H1 (cell line): ENCODE measurements at regions not wholly inside any gene's neighbourhood (a gene's known extent, or its start where the extent isn't known, plus 50 kb on each side); places are given as distances from the start of the nearest gene placed in this dataset.

Source experiments
- CTCF ChIA-PET: fragments of 300-600 bp; sonication (Branson Sonifier 250); formaldehyde crosslinking; loops from one replicate; lab custom pipeline; 2021; ENCODE audit not compliant: partially characterized antibody; lab: Charles Lee
- POLR2A ChIA-PET: fragments of 300-600 bp; sonication (Branson Sonifier 250); formaldehyde crosslinking; loops from one replicate; lab custom pipeline; 2021; ENCODE audit warnings: inconsistent platforms; ENCODE audit not compliant: partially characterized antibody; lab: Charles Lee
- DNase-seq, 2 experiments: peaks; one replicate each; pipeline versions ENCODE4 v3.0.0 to v3.0.0-alpha.2; 2010 to 2022; ENCODE audit warnings: low spot score in 2 of 2, low read depth in 1 of 2, mixed read lengths in 1 of 2
- FAIRE-seq: peaks from 2 replicates; lab custom pipeline; 2011; peaks lifted over from hg19 to GRCh38; lab: Jason Lieb, UNC
- H2AFZ ChIP-seq: 2 replicates; pipeline ENCODE4 v1.8.1; 2012; ENCODE audit warnings: low read length, inconsistent platforms
- H2AK5ac ChIP-seq: 2 replicates; pipeline ENCODE4 v1.6.1; 2013; ENCODE audit warnings: low read depth, low read length
- H2BK120ac ChIP-seq: replicated peaks from 2 replicates; pipeline ENCODE3; 2013; ENCODE audit warnings: low read depth, low read length, inconsistent platforms
- H2BK12ac ChIP-seq: 2 replicates; pipeline ENCODE4 v1.6.1; 2013; ENCODE audit warnings: low read depth, low read length
- H2BK15ac ChIP-seq: 2 replicates; pipeline ENCODE4 v1.6.1; 2013; ENCODE audit warnings: low read length
- H2BK20ac ChIP-seq: 2 replicates; pipeline ENCODE4 v1.6.1; 2013; ENCODE audit warnings: low read length
- H2BK5ac ChIP-seq: 2 replicates; pipeline ENCODE4 v1.6.1; 2013; ENCODE audit warnings: low read depth, low read length
- H3K14ac ChIP-seq: 2 replicates; pipeline ENCODE4 v1.6.1; 2013; ENCODE audit warnings: inconsistent platforms; ENCODE audit not compliant: insufficient read length
- H3K18ac ChIP-seq: 2 replicates; pipeline ENCODE4 v1.6.1; 2013; ENCODE audit warnings: low read length; ENCODE audit errors: extremely low read depth
- H3K23ac ChIP-seq: 2 replicates; pipeline ENCODE4 v1.6.1; 2013; ENCODE audit warnings: inconsistent platforms; ENCODE audit not compliant: insufficient read length
- H3K23me2 ChIP-seq: 2 replicates; pipeline ENCODE4 v1.6.1; 2013; ENCODE audit warnings: low read depth, low read length
- H3K27ac ChIP-seq: 2 replicates; pipeline ENCODE4 v1.6.1; 2011; ENCODE audit warnings: low read depth, low read length, inconsistent platforms
- H3K27me3 ChIP-seq, 4 experiments: replicated peaks in 1 of 4; 1 replicate in 1 of 4; 2 replicates in 3 of 4; pipeline versions ENCODE4 v1.6.1 to v1.8.1; 2011 to 2013; ENCODE audit warnings: low read length in 3 of 4, mild to moderate bottlenecking in 3 of 4, inconsistent platforms in 2 of 4, mixed read lengths in 2 of 4, moderate library complexity in 1 of 4; ENCODE audit not compliant: control insufficient read depth in 3 of 4, insufficient read depth in 3 of 4; ENCODE audit errors: extremely low read depth in 1 of 4
- H3K36me3 ChIP-seq, 4 experiments: 2 replicates each; pipeline versions ENCODE4 v1.6.1 to v1.8.1; 2011 to 2013; ENCODE audit warnings: mild to moderate bottlenecking in 4 of 4, low read length in 3 of 4, moderate library complexity in 2 of 4, control low read depth in 1 of 4, inconsistent platforms in 1 of 4; ENCODE audit not compliant: insufficient read depth in 4 of 4, control insufficient read depth in 2 of 4
- H3K4ac ChIP-seq: replicated peaks from 2 replicates; pipeline ENCODE3; 2013; ENCODE audit warnings: low read length, low read depth, mixed read lengths, inconsistent platforms; ENCODE audit not compliant: insufficient read length
- H3K4me1 ChIP-seq, 4 experiments: replicated peaks in 1 of 4; 1 replicate in 1 of 4; 2 replicates in 3 of 4; pipeline versions ENCODE4 v1.6.1 to v1.8.1; 2011 to 2013; ENCODE audit warnings: low read length in 3 of 4, inconsistent platforms in 2 of 4, mixed read lengths in 1 of 4; ENCODE audit not compliant: insufficient read depth in 4 of 4, control insufficient read depth in 3 of 4
- H3K4me2 ChIP-seq, 2 experiments: 2 replicates each; pipeline versions ENCODE4 v1.6.1 to v1.8.1; 2011 to 2013; ENCODE audit warnings: low read depth in 2 of 2, low read length in 2 of 2, control low read depth in 1 of 2, inconsistent platforms in 1 of 2, mild to moderate bottlenecking in 1 of 2; ENCODE audit not compliant: insufficient read depth in 1 of 2
- H3K4me3 ChIP-seq, 4 experiments: fragments of 200-600, 300-600 bp in 1 of 4; sonication (generic), shearing (Covaris generic), sonication (Bioruptor Twin) in 1 of 4; 2 replicates each; pipeline versions ENCODE4 v1.5.1 to v1.8.1; 2011 to 2016; ENCODE audit warnings: low read length in 4 of 4, low read depth in 3 of 4, control low read depth in 2 of 4, inconsistent platforms in 2 of 4, mild to moderate bottlenecking in 2 of 4, mixed read lengths in 1 of 4, moderate library complexity in 1 of 4; ENCODE audit not compliant: insufficient read depth in 2 of 4; ENCODE audit errors: extremely low read depth in 1 of 4
- H3K56ac ChIP-seq: replicated peaks from 2 replicates; pipeline ENCODE3; 2013; ENCODE audit warnings: low read depth, mild to moderate bottlenecking, mixed read lengths, low read length, inconsistent platforms; ENCODE audit not compliant: insufficient read length
- H3K79me1 ChIP-seq: 2 replicates; pipeline ENCODE4 v1.6.1; 2013; ENCODE audit warnings: low read depth, low read length, control low read depth
- H3K79me2 ChIP-seq, 2 experiments: 2 replicates each; pipeline versions ENCODE4 v1.6.1 to v1.8.1; 2012 to 2013; ENCODE audit warnings: low read length in 2 of 2, mild to moderate bottlenecking in 2 of 2, inconsistent platforms in 1 of 2; ENCODE audit not compliant: insufficient read depth in 2 of 2, control insufficient read depth in 1 of 2
- H3K9ac ChIP-seq, 4 experiments: replicated peaks in 1 of 4; 1 replicate in 1 of 4; 2 replicates in 3 of 4; pipeline versions ENCODE4 v1.6.1 to v1.8.1; 2011 to 2013; ENCODE audit warnings: low read depth in 3 of 4, low read length in 3 of 4, control low read depth in 2 of 4, mild to moderate bottlenecking in 2 of 4, moderate library complexity in 2 of 4, inconsistent platforms in 1 of 4; ENCODE audit errors: extremely low read depth in 1 of 4
- H3K9me3 ChIP-seq, 2 experiments: 2 replicates each; pipeline versions ENCODE4 v1.6.1 to v1.8.1; 2012 to 2013; ENCODE audit warnings: mild to moderate bottlenecking in 2 of 2, moderate library complexity in 2 of 2, control low read depth in 1 of 2, inconsistent platforms in 1 of 2, low read depth in 1 of 2, low read length in 1 of 2, mixed read lengths in 1 of 2; ENCODE audit not compliant: insufficient read depth in 2 of 2
- H4K20me1 ChIP-seq, 2 experiments: replicated peaks in 1 of 2; 2 replicates each; pipeline versions ENCODE3 to v1.8.1; 2011 to 2013; ENCODE audit warnings: inconsistent platforms in 2 of 2, low read length in 2 of 2, mild to moderate bottlenecking in 1 of 2; ENCODE audit not compliant: insufficient read depth in 2 of 2, control insufficient read depth in 1 of 2
- H4K5ac ChIP-seq: 2 replicates; pipeline ENCODE4 v1.6.1; 2013; ENCODE audit warnings: low read length, low read depth, mixed read lengths, inconsistent platforms; ENCODE audit not compliant: insufficient read length
- H4K8ac ChIP-seq: 2 replicates; pipeline ENCODE4 v1.8.0; 2013; ENCODE audit warnings: mild to moderate bottlenecking, moderate library complexity, low read length, inconsistent platforms; ENCODE audit not compliant: insufficient read depth; ENCODE audit errors: extremely low read depth
- H4K91ac ChIP-seq: replicated peaks from 2 replicates; pipeline ENCODE3; 2013; ENCODE audit warnings: low read length, mixed read lengths, inconsistent platforms; ENCODE audit not compliant: insufficient read length
- ASH2L ChIP-seq: fragments of 200-600, 300-600 bp; sonication (generic); IDR thresholded peaks from one replicate; pipeline ENCODE4 v1.7.1; 2017; ENCODE audit warnings: low read length
- BACH1 ChIP-seq: IDR thresholded peaks from 2 replicates; pipeline ENCODE4 v1.6.1; 2012; ENCODE audit warnings: low read length, improper control_type of control experiment
- CHD2 ChIP-seq: IDR thresholded peaks from 2 replicates; pipeline ENCODE4 v1.6.1; 2012; ENCODE audit warnings: low read length, improper control_type of control experiment
- GTF2F1 ChIP-seq: IDR thresholded peaks from 2 replicates; pipeline ENCODE4 v1.6.1; 2012; ENCODE audit warnings: low read depth, low read length, improper control_type of control experiment, borderline replicate concordance
- HDAC6 ChIP-seq: IDR thresholded peaks from one replicate; pipeline ENCODE4 v1.7.1; 2012; ENCODE audit warnings: low read depth, mild to moderate bottlenecking, inconsistent platforms, low read length, moderate library complexity
- JUN ChIP-seq: IDR thresholded peaks from 2 replicates; pipeline ENCODE4 v1.6.1; 2011; ENCODE audit warnings: low read depth, mild to moderate bottlenecking, improper control_type of control experiment, low read length
- KDM4A ChIP-seq: IDR thresholded peaks from one replicate; pipeline ENCODE4 v1.7.1; 2012; ENCODE audit warnings: low read depth, mild to moderate bottlenecking, moderate library complexity, low read length, inconsistent platforms; ENCODE audit not compliant: severe bottlenecking
- MAX ChIP-seq: IDR thresholded peaks from 2 replicates; pipeline ENCODE4 v1.6.1; 2012; ENCODE audit warnings: inconsistent platforms
- POLR2A ChIP-seq, 2 experiments: IDR thresholded peaks; 1 replicate in 1 of 2; 2 replicates in 1 of 2; pipeline ENCODE4 v1.6.1; 2011; ENCODE audit warnings: low read depth in 2 of 2, low read length in 2 of 2, mild to moderate bottlenecking in 2 of 2; ENCODE audit errors: control extremely low read depth in 1 of 2
- SP2 ChIP-seq: IDR thresholded peaks from 2 replicates; pipeline ENCODE4 v1.6.1; 2012; ENCODE audit warnings: mild to moderate bottlenecking, low read length, inconsistent platforms
- WGBS, 2 experiments: shearing (Covaris generic) in 1 of 2; methylation state at CpG; one replicate each; pipeline versions ENCODE4 v1.1.6 to v1.1.7; 2013 to 2015; ENCODE audit warnings: low lambda C conversion rate in 2 of 2, mixed read lengths in 2 of 2, inconsistent platforms in 1 of 2, low coverage in 1 of 2, missing lambda C conversion rate in 1 of 2; ENCODE audit not compliant: insufficient replicate concordance in 2 of 2, insufficient coverage in 1 of 2, insufficient read length in 1 of 2; ENCODE audit errors: extremely low coverage in 1 of 2, missing lambda C conversion rate in 1 of 2; 5-methylcytosine and 5-hydroxymethylcytosine counted together
- TF ChIP-seq, protein P1 (sequence below): IDR thresholded peaks from 2 replicates; pipeline ENCODE4 v1.6.1; 2011; ENCODE audit warnings: low read depth, mild to moderate bottlenecking, low read length; ENCODE audit not compliant: insufficient read depth

DNA sequence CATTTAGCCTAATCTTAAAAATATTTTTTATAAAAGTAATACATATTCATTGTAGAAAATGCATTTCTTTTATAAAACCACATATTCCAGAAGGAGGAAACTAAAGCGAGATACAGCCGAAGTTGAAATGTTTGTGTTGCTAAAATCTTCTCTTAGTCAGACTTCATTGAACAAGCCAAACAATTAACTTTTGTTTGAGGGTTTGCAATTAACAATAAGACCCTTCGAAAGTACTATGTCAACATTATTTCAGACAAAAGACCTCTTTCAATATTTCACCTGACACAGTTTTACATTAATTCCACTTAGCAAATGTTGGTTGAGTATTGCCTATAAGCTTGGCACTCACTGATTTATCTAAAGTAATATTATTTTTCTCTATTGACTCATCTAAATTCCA, 354.0 kb upstream of the ADAMTS5 start:
- Histone ChIP-seq H2BK15ac (no peak overlapping the region), H3K79me2 (no peaks in the 10 kb centered on the region), H3K14ac (no peak overlapping the region), H2AK5ac (no peak overlapping the region), H2BK120ac (no peak overlapping the region), H2BK20ac (no peak overlapping the region), H3K4me2 (no peak overlapping the region), H3K23me2 (no peaks in the 10 kb centered on the region), H3K9me3 (no peaks in the 10 kb centered on the region), H3K18ac (no peak overlapping the region), H3K4me3 (no peak overlapping the region), H4K91ac (no peak overlapping the region), H2BK12ac (no peak overlapping the region), H3K79me1 (no peaks in the 10 kb centered on the region), H3K36me3 (no peaks in the 10 kb centered on the region), H2AFZ (no peak overlapping the region), H3K4me1 (no peaks in the 10 kb centered on the region), H4K8ac (no peak overlapping the region), H3K56ac (no peak overlapping the region), H4K5ac (no peak overlapping the region), H3K23ac (no peak overlapping the region), H2BK5ac (no peak overlapping the region), H3K4ac (no peak overlapping the region), H3K27ac (no peak overlapping the region), H3K9ac (no peak overlapping the region), H3K27me3 (no peaks in the 10 kb centered on the region), H4K20me1 (no peaks in the 10 kb centered on the region)
- FAIRE-seq (no peak), DNase-seq (no peak)
- ChIA-PET CTCF (no interaction called here), POLR2A (no interaction called here)
- no peak for TF ChIP-seq BACH1
- no peak for TF ChIP-seq ASH2L
- TF ChIP-seq MAX, result no peak
- TF ChIP-seq, protein P1, sequence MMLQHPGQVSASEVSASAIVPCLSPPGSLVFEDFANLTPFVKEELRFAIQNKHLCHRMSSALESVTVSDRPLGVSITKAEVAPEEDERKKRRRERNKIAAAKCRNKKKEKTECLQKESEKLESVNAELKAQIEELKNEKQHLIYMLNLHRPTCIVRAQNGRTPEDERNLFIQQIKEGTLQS, result no peak
- TF ChIP-seq HDAC6, result no peak
- no peak for TF ChIP-seq JUN
- TF ChIP-seq GTF2F1, result no peak
- TF ChIP-seq POLR2A (IDR thresholded peaks at IDR 0.05; ENCODE audit: control extremely low read depth in 1 of 2, low read depth in 2 of 2, low read length in 2 of 2), result no peak
- no peak for TF ChIP-seq CHD2
- no peak for TF ChIP-seq SP2
- no peak for TF ChIP-seq KDM4A
- WGBS, 2 experiments, result 96% methylated on average over 3 of the region's 3 CpGs; no CpG with 5 or more reads in 1 of the 2 experiments
